SK-MEL-5 (cell line): ENCODE measurements at regions not wholly inside any gene's neighbourhood (a gene's known extent, or its start where the extent isn't known, plus 50 kb on each side); places are given as distances from the start of the nearest gene placed in this dataset.
A peak's percentile ranks its signal among the peaks of the same experiment; 100 is the strongest.

Experiments
- DNase-seq: peaks from one replicate; pipeline ENCODE4 v3.0.0-alpha.2; 2016; ENCODE audit warnings: low read depth, low spot score
- in situ Hi-C: cut with HindIII; loops from 2 replicates; pipeline ENCODE4 v1.10.0; 2016; ENCODE audit warnings: low sequenced_read_pairs, high pct_unique_total_duplicates, low pct_unique_long_range_greater_than_20kb

DNA sequence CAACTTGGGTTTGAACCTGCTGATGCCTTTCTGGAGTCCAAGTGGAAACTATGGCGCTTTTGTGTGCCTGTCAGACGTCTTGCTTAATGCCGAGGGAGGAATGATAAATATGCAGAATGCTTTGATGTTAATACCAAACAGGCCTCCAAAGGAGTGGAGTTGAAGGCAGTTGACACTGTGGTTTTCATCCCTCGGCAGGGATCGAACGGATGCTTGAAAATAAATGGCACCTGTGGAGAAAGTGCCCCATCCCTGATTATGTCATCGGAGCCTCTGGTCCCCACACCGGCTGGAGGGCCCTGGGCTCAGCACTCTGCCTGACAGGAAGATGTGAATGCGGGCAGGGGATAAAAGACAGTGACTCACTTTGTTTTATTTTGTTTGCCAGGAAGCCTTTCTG is 148.7 kb upstream of the GPR26 start:
- in situ Hi-C loops = no loop called here
- peak; percentile 14 for DNase-seq

DNA sequence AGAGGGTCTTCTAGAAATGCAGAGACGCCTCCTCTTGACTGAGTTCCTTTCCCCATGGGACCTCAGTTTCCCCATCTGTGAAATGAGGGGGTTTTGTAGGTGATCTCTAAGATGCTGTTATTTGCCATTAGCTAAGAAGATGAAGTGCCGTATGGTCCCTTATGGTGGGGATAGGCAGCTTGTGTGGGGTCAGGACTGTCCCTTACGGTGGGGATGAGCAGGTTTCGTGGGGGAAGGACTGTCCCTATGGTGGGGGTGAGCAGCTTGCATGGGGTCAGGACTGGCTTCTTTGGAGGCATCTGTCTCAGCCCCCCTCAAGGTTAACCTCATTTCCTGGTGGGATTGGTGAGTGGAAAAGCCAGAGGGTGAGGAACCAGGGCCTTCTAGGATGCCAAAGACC is 148.3 kb upstream of the GPR26 start:
- no peak for DNase-seq
- in situ Hi-C loops = no loop called here

- in situ Hi-C loops = no loop called here
These were observed 147.4 kb upstream of the GPR26 start for GRCh38 chr10:123518765-123519164.

GRCh38 chr10:123519861-123520260 is 146.3 kb upstream of the GPR26 start:
- in situ Hi-C loops = no loop called here
- no peak for DNase-seq

More at GRCh38 chr10:123518765-123519164, 147.4 kb upstream of the GPR26 start:
- no peak for DNase-seq

DNA sequence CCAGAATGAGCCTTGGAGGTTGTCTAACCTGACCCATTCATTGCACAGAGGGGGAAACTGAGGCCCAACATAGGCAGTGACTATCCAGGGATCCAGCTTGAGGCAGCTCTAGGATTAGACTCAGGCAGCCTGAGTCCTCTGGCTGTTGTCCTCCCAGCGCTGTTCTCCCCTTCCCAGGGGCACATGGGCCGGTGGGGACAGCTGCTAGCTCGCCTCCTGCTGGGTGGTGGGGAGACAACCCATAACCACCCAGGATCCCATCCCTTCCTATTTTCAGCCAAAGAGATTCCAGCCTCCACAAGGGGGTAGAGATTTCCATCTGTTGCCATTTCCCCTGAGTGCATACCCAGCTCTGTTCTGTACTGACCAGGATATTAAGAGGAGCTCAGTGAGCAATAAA is 145.1 kb upstream of the GPR26 start:
- no peak for DNase-seq
- in situ Hi-C loops = no loop called here

- no peak for DNase-seq
- in situ Hi-C loops = no loop called here
These were observed 144.6 kb upstream of the GPR26 start for GRCh38 chr10:123521556-123521955.

GRCh38 chr10:123522702-123523312 is 143.3 kb upstream of the GPR26 start:
- no peak for DNase-seq
- in situ Hi-C loops = no loop called here

- in situ Hi-C loops = no loop called here
- DNase-seq = no peak
These were observed 142.3 kb upstream of the GPR26 start for GRCh38 chr10:123523833-123524232.

DNA sequence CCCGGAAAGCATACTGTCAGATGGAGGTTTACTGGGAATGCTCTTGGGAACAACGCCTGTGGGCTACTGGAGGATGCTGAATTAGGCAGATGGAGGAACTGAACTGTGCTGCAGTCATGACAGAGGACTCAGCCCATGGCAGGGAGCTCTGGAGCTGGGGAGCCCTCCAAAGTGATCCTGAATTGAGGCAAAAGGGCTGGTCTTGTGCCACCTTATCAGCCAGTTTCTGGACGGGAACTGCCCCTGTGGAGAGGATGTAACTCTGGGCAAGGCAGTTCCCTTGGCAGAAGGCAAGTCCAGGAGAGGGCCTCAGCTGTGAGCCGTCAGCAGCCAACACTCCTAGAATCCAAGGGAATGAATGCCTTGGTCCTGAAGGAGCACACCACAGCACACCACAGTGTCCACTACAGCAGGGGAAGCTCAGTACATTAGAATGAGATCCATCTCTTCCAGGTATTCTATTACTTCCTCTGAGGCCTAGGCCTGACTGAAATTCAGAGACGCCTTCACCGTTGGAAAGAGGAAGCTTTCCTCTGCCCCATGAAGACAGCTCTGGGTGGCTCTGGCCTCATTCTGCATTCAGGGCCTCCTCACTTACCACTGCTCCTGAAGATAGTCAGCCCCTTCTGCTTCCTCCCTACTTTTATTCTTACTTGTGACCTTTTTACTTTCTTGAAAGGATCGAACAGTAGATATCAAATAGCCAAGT is 139.6 kb upstream of the GPR26 start:
- in situ Hi-C loops = no loop called here
- no peak for DNase-seq

GRCh38 chr10:123527151-123527550 is 139.0 kb upstream of the GPR26 start:
- DNase-seq = no peak
- in situ Hi-C loops = no loop called here

GRCh38 chr10:123529146-123529760 is 136.9 kb upstream of the GPR26 start:
- in situ Hi-C loops = no loop called here
- no peak for DNase-seq

DNA sequence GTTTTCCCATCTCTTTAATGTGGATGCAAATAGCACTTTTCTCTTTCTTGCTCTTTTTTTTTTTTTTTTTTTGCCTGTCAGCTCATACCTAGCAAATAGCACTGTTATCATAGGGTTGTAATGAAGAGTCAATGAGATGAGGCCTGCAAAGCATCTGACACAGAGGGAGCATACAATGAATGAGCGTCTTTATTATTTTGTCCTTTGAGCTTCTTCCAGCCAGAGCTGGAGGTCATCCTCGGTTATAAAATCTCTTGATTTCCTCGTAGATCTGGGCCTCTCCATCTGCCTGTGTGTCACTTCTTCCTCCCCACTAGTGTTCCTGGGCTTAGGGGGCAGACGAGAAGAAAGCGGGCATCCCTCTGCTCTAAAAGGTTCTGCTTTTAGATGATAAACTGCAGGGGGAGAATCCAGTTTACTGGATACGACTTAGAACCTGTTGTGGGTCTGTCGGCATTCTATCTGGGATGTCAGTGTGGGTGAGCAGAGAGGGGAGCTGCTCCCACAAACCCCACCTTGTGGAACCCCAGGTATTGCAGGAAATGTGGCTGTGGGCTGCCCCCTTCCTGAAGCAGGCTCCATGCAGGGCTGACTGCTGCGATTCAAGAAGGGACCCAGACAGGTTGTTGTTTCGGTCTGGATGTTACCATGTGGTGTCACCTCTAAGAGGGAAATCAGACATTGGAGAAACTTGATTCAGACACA is 135.8 kb upstream of the GPR26 start:
- DNase-seq = peak; percentile 19
- in situ Hi-C loops = no loop called here

DNA sequence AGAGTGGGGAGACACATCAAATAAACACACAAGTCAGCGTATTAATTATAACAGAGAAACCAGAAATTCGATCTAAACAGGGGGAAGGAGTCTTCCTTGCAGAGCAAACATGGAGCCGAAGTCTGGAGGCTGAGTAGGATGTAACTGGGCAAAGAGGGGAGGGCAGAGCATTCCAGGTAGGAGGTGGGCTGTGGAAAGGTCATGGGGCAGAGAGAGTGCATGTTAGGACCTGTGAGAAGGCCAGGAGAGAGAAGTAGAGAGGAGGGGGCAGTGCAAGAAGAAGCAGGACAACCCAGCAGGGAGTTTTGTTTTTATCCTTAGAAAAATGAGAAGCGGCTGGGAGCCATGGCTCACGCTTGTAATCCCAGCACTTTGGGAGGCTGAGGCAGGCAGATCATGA is 130.8 kb upstream of the GPR26 start:
- no peak for DNase-seq
- in situ Hi-C loops = no loop called here

- in situ Hi-C loops = no loop called here
- DNase-seq = no peak
These were observed 129.8 kb upstream of the GPR26 start for GRCh38 chr10:123536176-123536845.

GRCh38 chr10:123537188-123537961 is 128.8 kb upstream of the GPR26 start:
- in situ Hi-C loops = no loop called here
- DNase-seq = no peak

DNA sequence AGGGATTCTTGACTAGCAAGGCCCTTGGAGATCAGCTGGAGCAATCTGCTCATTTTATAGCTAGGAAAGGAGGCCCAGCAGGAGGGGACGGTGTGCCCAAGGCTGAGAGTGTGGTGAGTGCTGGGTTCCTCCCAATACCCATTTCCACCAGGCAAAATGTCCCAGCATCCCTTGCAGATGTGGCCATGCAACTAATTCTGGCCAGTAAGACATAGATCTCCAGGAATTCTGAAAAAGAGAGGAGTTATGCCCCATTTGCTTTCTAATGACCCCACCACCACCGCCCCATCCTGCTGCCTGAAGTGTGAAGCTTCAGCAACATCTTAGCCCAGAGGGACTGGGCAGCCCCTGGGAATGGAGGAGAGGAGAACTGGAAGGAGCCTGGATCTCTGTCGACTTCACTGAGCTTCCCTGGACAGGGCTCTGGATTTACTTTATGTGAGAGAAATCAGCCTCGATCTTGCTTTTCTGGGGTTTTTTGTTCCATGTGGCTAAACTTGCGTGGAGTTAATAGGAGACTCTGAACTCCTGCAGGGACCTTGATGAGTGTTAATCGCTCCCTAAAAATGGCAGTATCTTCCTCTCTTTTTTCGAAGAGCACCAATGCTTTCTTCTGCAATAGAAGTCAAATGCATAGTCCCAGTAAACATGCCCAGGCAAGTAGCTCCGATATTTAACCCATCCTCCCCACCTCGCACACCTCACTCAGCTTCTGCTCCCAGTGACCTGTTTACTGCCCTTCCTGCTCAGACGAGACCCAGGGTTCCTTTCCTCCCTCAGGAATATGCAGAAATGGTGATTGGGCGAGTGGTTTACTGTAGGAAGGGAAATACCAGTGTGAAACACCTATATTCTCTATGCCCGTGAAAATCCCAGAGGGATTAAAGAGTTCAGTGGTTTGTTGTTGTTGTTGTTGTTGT is 127.5 kb upstream of the GPR26 start:
- no peak for DNase-seq
- in situ Hi-C loops = no loop called here
